HG03108 (cell line): ENCODE measurements at regions not wholly inside any gene's neighbourhood (a gene's known extent, or its start where the extent isn't known, plus 50 kb on each side); places are given as distances from the start of the nearest gene placed in this dataset.
"Not testable (repeated sequence)": the region's sequence is repeated elsewhere in the genome, so short reads cannot be mapped to it uniquely, and the experiment has no call there.

Experiments used
- ATAC-seq: cut with Tn5 transposase; IDR thresholded peaks from one replicate; pipeline ENCODE4 v1.9.1; 2021; ENCODE audit warnings: moderate library complexity; ENCODE audit not compliant: unreplicated experiment

DNA sequence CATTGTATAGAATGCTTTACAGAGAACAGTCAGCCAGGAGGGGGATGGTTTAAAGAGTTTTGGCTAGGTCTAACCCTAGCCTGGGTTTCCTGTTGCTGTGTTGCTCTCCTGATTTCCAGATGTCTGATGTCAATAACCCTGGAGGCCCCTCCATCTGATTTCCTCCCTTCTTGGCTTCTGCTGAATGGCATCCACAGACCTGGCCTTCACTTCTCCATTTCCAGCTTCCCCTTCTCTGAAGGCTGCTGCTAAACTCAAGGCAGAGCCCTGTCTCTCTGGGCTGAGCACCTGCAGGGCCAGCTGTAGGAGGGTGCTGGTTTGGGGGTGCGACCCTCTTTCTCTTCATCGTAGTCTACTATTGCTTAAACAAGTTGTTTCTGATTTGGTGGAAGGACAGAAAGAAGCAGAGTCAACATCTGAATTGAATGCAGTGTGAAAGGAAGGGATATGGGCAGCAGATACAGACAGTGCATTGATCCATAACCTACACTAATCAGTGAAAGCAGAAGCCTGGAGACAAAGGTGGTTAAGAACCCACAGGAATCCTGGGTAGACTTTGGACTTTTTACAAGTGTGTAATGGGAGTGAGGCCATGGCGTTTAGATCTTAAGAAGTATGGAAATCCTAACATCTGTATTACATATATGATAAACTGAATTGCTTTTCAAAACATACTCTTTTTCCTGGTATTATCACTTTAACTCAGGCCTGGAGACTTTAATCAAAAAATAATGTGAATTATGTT lies 153.6 kb downstream of the HRH4 start:
- ATAC-seq: no peak

DNA sequence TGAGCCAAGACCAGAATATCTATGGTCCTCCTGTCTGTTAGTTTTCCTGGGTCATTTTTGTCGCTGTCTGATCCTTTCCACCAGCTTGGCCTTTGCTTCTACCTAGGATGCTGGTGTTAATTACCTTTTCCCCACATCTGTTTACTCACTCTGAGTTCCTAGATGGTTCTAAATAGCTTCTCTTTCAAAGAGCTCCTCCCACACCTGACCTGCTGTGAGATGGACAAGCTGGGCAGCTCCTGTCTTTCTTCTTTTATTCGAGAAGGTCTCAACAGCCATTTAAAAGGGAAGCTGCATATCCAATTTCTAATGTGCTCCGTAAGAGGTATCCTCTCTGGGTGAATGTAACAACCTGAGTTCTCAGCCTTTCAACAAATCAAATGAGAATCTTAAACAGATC lies 156.2 kb downstream of the HRH4 start:
- ATAC-seq: no peak

DNA sequence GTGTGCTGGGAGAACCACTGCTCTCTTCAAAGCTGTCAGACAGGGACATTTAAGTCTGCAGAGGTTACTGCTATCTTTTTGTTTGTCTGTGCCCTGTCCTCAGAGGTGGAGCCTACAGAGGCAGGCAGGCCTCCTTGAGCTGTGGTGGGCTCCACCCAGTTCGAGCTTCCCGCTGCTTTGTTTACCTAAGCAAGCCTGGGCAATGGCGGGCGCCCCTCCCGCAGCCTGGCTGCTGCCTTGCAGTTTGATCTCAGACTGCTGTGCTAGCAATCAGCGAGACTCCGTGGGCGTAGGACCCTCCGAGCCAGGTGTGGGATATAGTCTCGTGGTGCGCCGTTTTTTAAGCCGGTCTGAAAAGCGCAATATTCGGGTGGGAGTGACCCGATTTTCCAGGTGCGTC lies 164.0 kb downstream of the HRH4 start:
- not testable (repeated sequence) for ATAC-seq

DNA sequence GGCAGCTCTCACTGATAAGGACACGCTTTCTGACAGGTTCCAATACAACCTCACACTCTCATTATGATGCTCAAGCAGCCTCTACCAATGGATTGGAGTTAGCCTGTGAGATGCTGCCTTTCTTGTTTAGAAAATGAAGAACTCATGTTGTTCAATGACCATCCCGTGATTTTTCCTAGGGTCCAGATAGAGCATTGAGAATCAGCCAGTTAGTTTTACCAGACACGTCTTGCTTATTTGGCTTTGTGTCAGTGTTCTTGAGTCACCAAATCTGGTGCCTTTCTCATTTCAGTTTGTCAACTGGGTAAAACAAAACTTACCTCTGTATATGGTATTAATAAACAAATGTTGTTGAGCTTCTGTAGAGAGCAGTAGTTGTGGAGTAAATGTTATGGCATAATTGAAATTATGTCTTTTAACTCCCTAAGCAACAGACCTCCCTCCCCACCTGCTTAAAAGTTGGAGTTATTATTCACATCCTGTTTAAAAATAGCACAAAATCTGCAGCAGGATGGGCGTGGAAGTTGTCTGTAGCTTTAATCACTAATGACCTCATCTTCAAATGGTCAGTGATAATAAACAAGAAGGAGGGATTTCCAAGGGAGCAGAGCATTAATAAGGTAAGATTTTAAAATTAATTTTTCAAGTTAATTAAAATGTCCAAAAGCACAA lies 167.3 kb downstream of the HRH4 start:
- no peak for ATAC-seq

DNA sequence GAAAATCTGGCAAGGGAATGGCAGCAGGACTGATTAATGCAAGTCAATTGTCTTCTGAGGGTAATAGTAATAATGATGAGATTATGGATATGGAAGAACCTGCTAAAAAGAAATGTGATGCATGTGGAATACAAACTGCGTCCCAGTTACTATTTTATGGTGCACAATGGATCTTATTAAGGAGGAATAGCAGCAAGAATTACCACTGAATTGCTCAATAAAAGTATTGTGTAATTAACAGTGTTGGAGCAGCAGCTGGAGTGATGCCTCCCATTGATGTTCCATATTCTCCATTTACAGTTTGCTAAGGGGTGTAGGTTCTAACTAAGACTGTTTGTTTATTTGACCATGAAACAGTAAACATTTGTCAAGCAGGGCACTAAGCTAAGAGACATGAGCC lies 167.9 kb downstream of the HRH4 start:
- no peak for ATAC-seq

DNA sequence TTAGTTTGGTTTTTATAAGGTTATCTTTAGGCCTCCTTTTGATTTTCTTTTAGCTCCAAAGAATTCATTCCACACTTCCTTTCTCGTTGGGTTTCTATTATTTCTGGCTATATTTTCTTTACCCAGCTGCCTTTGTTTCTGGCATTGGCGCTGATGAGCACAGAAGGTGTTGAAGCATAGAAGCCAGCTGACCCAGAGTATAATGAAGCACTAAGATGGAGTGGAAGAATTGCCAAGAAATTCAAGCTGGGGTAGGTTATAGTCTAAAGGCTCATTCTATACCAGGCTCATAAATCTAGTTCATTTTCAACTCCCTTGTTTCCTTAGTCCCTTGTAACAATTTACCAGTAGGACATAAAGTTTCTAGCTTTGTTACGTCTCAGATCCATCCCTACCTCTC lies 169.5 kb downstream of the HRH4 start:
- no peak for ATAC-seq

DNA sequence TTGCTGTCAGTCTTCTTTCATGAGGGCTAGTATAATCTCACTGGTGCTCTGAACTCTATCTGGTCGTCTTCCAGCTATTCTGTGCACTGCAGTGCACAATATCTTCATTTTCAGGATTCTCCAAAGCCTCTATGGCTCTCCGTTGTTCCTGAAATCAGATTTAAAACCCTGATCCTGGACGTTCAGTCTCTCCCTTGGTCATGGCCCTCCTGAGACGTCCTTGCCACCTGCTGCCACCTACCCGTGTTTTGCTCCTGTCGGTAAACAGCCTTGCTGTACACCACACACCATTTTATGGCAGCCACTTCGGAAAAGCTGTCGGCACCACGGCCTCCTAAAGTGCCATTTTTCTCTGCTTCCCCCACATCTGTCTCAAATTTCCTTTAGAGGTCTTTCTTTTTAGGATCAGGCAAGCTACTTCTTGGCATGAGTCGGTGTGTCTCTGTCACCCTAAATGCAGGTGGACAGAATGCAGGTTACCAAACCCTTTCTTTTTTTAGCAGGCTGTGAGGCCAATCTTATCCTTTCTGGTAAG lies 170.0 kb downstream of the HRH4 start:
- ATAC-seq: no peak

DNA sequence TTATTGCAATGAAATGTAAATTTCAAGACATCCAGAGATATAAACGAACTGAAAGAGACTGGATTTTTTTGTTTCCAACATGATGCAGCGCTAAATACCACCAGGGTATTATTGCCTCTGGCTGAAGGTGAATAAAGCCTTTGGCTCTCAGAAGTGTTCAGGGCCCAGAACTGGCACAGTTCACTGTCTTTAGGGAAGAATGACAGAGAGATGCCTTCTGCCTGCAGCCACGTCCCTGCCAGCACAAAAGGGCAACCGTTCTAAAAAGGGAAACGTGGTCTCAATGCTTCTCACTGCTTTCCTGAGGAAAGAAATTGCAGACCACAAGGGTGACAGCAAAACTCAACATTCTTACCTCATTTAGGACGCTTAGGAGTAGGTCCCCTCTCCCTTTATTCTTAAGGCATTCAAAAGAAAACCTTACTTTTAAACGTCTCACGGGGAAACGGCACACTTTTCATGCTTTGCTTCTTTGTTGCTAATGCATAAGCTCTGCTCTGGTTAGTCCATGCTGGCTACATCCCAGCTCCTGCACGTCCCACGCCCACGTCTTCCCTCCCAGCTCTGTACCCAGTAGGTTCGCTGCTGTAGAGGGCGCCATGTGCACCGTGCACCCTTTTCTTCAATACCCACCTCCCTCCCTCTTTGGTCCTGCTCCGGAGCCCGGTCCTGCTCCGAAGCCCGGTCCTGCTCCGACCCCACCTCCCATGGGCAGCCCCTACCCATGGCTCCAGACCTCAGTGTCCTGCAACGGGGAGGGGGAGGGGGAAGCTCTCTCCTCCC lies 171.0 kb downstream of the HRH4 start:
- ATAC-seq: no peak

DNA sequence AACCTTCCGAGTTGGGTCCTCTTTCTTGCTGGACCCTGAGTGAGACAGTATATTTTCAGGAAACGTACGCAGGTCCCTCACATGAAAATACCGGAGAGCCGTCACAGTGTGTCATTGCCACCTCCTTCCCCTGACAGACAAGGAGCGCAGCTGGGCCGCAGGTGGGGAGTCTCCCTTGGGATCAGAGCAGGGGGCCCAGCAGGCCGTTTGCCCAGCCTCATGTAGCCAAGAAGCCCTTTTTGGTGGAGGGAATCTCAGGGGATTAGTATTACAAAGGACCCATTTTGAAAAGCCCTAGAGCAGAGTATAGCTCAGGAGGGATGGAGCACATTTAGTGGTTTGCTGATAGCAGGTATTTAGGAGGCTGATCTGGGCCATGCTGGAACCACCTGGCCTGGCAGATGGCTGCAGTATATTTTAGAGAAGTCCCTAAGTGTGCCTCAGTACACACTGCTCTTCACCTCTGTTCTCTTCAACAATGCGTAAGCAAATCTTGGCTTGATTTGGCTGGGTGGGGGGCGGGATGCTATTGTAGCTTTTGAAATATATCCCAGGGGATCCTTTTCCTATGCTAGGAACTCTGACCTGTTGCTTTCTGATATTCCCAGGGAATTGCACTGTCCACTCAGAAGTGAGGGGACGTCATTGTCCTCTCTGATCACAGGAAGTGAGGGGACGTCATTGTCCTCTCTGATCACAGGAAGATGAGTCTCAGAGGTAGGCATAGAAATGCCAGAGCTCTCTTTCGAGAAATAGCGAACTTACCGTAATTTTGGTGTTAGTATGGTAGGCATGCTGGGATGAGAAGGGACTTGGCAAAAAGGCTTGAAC lies 171.9 kb downstream of the HRH4 start:
- ATAC-seq: no peak

DNA sequence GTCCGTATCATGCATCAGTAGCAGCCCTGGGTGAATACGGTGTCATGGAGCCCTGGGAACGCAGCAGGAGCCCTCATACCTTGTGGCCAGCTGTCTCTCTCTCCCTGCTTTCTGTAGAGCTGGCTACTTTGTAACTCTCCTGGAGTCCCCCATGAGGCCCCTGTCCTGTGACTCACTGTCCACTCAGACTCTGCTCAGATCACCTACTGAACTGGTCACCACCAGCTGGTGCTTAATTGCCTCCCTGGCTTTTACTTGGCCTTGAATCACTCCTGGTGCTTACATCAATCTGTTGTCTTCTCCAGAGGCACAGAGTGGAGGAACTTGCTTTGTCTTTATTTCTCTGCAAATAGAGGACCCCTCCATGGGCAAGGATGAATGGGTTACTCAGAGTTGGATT lies 172.7 kb downstream of the HRH4 start:
- no peak for ATAC-seq

DNA sequence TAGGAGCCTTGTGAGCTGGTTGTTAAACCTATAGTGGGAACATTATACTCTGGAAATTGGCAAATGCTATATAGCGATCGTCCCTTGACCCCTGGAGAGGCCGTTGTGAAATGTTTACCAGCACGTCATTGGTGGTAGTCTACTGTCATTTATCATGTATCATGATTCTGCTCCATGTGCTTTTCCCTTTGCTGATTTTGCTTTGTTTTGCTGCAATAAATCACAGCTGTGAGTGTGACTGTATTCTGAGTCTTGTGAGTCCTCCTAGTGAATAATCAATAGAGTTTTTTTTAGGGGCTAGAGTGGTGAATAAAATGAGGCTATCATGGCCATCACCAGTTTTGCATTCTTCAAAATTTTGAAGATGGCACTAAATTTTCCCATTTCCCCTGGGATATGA lies 189.1 kb downstream of the HRH4 start:
- no peak for ATAC-seq

DNA sequence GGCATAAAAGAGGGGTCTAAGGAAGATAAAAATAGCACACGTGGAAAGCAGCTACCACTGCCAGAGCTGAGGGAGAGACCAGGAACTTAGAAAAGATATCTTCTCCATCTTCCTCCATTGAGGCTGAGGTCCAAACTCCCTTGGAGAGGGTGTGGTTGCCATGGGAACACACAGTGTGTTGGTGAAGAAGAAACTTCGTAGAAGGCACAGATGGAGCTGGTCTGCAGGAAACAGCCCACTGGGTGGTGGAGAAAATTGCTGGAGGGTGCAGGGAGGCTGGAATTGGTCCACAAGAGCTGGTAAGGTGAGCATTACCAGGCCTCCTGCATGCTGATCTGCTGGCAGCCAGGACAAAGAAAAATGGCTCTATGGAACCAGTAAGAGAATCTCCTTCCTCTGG lies 191.0 kb downstream of the HRH4 start:
- no peak for ATAC-seq

DNA sequence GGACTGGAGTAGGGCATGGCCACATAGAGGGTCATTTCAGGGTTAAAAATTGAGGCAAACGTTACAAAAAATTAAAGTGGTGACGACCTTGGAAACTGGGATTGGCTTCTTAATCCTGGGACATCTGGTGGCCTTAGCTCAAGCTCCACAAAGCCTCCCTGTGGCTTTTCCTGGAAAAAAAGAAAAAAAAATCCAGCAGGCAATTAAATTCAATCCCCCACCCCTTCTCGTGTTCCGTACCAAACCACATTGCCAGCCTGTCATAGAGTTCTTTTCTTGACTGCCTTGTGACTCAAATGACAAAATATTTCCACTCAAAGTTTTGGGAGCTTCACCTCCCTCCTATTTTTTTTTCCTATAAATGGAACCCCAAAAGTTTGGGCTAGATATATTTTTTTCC lies 195.6 kb downstream of the HRH4 start:
- no peak for ATAC-seq

DNA sequence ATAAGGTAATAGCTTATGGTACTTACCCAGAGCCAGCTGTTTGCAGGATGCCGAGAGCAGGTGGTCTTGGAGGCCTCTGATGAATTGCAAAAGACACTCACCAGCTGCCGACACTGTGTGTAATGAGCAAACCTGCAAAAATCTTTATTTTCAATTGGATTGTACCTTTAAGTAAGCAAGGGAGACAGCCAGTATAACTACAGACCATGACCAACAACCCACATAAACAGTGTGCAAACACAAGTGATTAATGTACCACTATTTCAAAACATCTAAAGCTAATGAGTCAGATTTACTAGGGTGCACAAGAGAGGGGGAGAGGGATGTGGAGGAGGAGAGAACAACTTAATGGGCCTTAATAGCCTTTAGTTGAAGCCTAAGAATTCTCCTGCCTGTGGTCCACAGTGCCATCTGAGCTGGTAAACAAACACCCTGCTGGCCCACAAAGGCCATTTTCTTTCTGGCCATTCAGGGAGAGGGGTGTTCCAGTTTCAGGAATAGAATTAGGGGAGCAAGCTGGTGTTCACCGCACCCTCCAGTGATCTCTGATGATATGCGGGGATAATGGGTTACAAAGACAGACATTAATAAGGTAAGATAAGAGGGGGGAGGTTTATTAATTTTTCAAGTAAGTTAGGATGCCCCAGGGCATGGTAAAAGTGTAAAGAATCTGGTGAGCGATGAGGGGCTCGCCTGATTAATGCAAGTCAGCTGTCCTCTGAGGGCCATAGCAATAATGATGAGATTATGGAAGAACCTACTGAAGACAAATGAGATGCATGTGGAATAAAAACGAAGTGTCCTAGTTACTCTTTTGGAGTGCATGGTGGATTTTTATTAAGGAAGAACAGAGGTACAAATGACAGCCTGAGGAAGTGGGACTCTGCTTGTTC lies 196.4 kb downstream of the HRH4 start:
- no peak for ATAC-seq

DNA sequence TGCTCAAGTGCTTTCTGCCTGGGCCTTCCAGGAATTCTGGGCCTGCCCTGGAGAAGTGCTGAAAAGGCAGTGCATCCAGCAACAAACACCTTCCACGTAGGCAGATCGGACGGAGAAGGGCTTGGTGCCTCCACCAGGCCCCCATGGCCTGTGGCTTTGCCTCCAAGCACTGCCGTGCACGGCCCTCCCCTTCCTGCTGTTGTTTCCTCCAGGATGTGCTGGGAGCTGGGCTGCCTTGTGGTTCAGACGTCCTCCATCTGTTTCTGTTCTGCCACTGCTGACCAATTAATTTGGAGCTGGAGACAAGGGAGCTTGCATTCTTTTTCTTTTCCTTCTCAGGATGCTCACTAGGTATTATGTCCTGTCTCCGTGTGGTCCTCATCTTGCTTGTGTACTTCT lies 197.0 kb downstream of the HRH4 start:
- no peak for ATAC-seq

DNA sequence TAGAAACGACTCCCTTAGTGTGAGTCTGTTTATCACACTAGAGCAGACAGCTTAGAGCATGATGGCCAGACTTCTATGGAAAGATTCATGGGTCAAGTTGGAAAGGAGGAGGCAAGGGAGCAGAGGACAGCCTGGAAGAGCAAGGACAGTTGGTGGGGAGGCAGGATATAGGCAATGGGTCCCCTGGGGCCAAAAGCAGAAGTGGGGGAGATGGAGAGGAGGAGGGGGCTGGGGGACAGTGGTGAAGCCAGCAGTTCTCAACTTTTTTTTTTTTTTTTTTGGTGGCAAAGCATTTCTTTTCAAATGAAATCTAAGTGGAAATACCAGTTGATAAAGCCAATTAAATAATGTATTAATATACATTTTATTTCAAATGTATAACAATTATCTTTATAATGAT lies 197.9 kb downstream of the HRH4 start:
- ATAC-seq: no peak

DNA sequence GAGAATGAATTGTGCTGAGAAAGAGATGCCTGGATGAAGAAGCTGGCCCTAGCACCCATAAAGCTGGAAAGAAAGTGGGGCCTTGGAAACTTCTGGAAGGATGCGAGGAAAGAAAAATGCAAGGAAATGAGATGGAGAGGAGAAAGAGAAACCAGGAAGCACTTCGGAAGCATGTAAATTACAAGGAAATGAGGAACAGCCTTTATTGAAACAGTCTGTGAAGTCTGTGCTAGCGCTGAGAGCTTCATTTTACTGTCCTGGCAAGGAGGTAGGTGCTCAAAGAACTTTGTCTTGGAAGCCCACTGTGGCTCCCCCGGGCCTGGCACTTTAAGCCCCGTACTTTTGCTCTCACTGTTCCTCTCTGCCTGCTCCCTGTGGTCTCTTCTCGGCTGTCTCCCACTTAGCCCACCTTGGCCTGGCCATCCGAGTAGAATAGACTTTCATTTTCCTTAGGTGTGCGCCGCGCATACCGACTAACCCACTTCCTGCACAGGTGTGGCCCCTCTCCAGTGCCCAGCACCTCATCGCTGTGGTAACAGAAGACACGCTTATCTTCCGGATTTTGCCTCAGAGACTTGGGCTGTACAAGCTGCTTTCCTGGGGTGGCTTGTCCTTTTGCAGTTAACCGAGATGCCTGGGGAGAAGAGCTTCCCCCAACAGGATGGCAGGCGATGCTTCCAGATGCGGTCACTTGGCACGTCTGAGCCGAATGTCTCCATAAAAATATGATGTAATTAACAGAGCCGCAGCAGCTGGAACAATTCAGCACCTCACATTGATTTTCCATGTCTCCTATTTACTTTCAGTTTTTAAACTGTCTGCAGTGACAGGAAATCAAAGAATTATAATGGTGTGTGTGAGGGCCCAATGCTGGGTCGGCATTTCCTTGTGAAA lies 199.6 kb downstream of the HRH4 start:
- ATAC-seq: peak; percentile 76

DNA sequence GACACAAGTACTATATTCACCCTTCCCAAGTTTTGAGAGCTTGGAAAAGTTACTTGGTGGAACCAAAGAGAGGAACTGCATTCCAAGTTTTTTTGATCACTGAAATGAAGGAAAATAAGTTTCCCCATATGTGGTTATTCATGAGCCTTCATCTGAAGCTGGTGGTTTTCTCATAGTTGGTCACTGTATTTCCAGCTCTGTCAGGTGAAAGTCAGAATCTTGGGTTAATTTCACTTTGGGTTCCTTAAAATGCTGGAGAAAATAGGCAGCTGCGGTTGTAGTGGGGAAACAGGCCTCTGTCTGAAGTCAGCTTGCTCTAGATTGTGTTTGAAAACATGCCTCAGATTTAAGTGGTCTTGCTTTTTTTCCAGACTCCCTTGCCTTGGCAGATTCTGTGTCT lies 200.5 kb downstream of the HRH4 start:
- no peak for ATAC-seq

DNA sequence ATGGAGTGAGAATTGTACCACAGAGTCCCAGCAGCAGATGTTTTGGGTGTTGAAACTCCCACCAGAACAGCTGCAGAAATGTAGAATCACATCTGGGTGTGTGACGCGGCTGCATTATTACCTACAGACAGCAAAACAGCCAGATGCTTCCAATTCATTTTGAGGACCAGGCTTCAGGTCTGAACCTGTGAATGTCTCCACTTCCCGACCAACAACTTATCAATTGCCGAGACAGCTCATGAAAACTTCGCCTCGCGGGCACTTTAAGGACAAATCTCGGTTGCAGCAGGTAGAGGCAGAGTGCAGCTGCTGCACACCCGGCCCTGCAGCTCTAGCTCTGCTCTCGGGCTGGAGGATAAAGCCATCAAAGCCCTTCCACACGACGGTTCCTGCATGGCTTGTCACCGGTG lies 202.0 kb downstream of the HRH4 start:
- no peak for ATAC-seq
